HCT116 (cell line): ENCODE measurements at regions not wholly inside any gene's neighbourhood (a gene's known extent, or its start where the extent isn't known, plus 50 kb on each side); places are given as distances from the start of the nearest gene placed in this dataset.

Experiments used
- CTCF ChIP-seq, 3 experiments: fragments of 200-600 bp in 1 of 3; sonication (generic) in 1 of 3; IDR thresholded peaks in 2 of 3; conservative IDR thresholded peaks in 1 of 3; 2 replicates each; pipeline ENCODE4 v1.5.1; 2012 to 2017; ENCODE audit warnings: low read depth in 2 of 3, low read length in 2 of 3, antibody characterized with exemption in 1 of 3, borderline replicate concordance in 1 of 3, control low read depth in 1 of 3, mild to moderate bottlenecking in 1 of 3, mixed read lengths in 1 of 3, mixed run types in 1 of 3, moderate library complexity in 1 of 3; ENCODE audit not compliant: insufficient read depth in 1 of 3
- FOSL1 ChIP-seq: IDR thresholded peaks from 2 replicates; pipeline ENCODE4 v1.6.1; 2012; ENCODE audit warnings: low read depth
- JUND ChIP-seq: IDR thresholded peaks from 2 replicates; pipeline ENCODE4 v1.6.1; 2012
- MAX ChIP-seq: IDR thresholded peaks from 2 replicates; pipeline ENCODE4 v1.6.1; 2012
- POLR2A ChIP-seq: IDR thresholded peaks from 2 replicates; pipeline ENCODE4 v1.7.0; 2011; ENCODE audit warnings: borderline replicate concordance; ENCODE audit not compliant: insufficient read depth, insufficient read length; ENCODE audit errors: extremely low read depth
- POLR2AphosphoS5 ChIP-seq: IDR thresholded peaks from 2 replicates; pipeline ENCODE4 v1.6.1; 2011; ENCODE audit warnings: mild to moderate bottlenecking, low read depth, low read length, moderate library complexity
- YY1 ChIP-seq: IDR thresholded peaks from 2 replicates; pipeline ENCODE4 v1.6.1; 2011; ENCODE audit warnings: low read length, low read depth, moderate library complexity, mild to moderate bottlenecking; ENCODE audit not compliant: insufficient replicate concordance; ENCODE audit errors: extremely low read depth

- TF ChIP-seq CTCF (IDR thresholded peaks at IDR 0.05 in 2 of 3, conservative IDR thresholded peaks at IDR 0.05 in 1 of 3; ENCODE audit: borderline replicate concordance in 1 of 3, insufficient read depth in 1 of 3, low read depth in 2 of 3, low read length in 2 of 3), result no peak
- no peak for TF ChIP-seq MAX
- TF ChIP-seq JUND, result no peak
- TF ChIP-seq FOSL1, result no peak
- no peak for TF ChIP-seq POLR2AphosphoS5
- no peak for TF ChIP-seq POLR2A
- no peak for TF ChIP-seq YY1
These were observed 256.1 kb downstream of the ZWINT start for GRCh38 chr10:56104923-56105322.
